ENCODE measurements at regions not wholly inside any gene's neighbourhood (a gene's known extent, or its start where the extent isn't known, plus 50 kb on each side); places are given as distances from the start of the nearest gene placed in this dataset.

GRCh38 chr6:90953405-90954161 lies 366.7 kb upstream of the MAP3K7 start:
- H3K27me3 Mint-ChIP-seq (ENCODE audit: low read depth) = no peaks in the 10 kb centered on the region
- Histone ChIP-seq H2BK20ac (ENCODE audit: low read depth, low read length, poor library complexity, severe bottlenecking) (no peak overlapping the region), H3K23me2 (ENCODE audit: insufficient read length, low read depth, low read length, poor library complexity, severe bottlenecking) (no peaks in the 10 kb centered on the region), H3K4ac (ENCODE audit: low read depth, low read length) (no peak overlapping the region), H4K5ac (ENCODE audit: insufficient read length, low read depth, low read length) (no peak overlapping the region), H3K23ac (ENCODE audit: insufficient read length, low read depth, low read length) (no peak overlapping the region), H2AK5ac (ENCODE audit: insufficient read length, low read length) (no peak overlapping the region), H3K27ac (ENCODE audit: insufficient read length, low read depth, low read length) (no peak overlapping the region), H4K8ac (replicated peaks; ENCODE audit: insufficient read length, low read depth, low read length) (no peak overlapping the region), H2BK15ac (ENCODE audit: low read depth, low read length) (no peak overlapping the region), H3K4me1 (ENCODE audit: insufficient read depth, low read length) (no peaks in the 10 kb centered on the region), H4K20me1 (ENCODE audit: control insufficient read depth, insufficient read depth, insufficient read length) (no peaks in the 10 kb centered on the region), H4K91ac (ENCODE audit: insufficient read length, low read depth, low read length) (no peak overlapping the region), H2AFZ (ENCODE audit: low read length) (no peak overlapping the region), H3K79me2 (ENCODE audit: insufficient read depth, low read length) (no peaks in the 10 kb centered on the region), H3K14ac (ENCODE audit: insufficient read depth, low read length) (no peak overlapping the region), H3K79me1 (ENCODE audit: insufficient read depth, low read depth, low read length, poor library complexity, severe bottlenecking) (no peaks in the 10 kb centered on the region), H3T11ph (ENCODE audit: low read length) (no peak overlapping the region), H2BK5ac (ENCODE audit: insufficient read length, low read length) (no peak overlapping the region), H3K27me3 (ENCODE audit: insufficient read depth, low read length) (no peaks in the 10 kb centered on the region), H2BK120ac (ENCODE audit: low read depth, low read length, poor library complexity, severe bottlenecking) (no peak overlapping the region), H3K18ac (ENCODE audit: insufficient read length, low read depth, low read length) (no peak overlapping the region), H3K56ac (ENCODE audit: insufficient read length, low read depth, low read length) (no peak overlapping the region), H3K9ac (ENCODE audit: extremely low read depth, insufficient read length, low read length) (no peak overlapping the region), H2BK12ac (ENCODE audit: insufficient read length, low read depth, low read length) (no peak overlapping the region), H3K9me3 (ENCODE audit: control insufficient read depth, low read depth, low read length) (no peaks in the 10 kb centered on the region), H3K4me2 (ENCODE audit: insufficient read depth, insufficient read length, low read length) (no peak overlapping the region)
- peaks cover 3% of the 10 kb centered on the region in 2 experiments; a peak in 1 of 5 replicates for H3K9me3 Mint-ChIP-seq
- no peak overlapping the region for H3K27ac Mint-ChIP-seq
- peaks cover 3 to 4% of the 10 kb centered on the region in 2 experiments for H3K4me1 Mint-ChIP-seq
- H3K36me3 Mint-ChIP-seq (ENCODE audit: insufficient read depth in 1 of 3, low read depth in 3 of 3) = peaks cover 0 to 2% (median 0%) of the 10 kb centered on the region in 3 experiments; a peak in 2 of 7 replicates
- H3K4me3 Mint-ChIP-seq = no peak overlapping the region
- DNase-seq = no peak
- no peak for TF ChIP-seq CTCF (conservative IDR thresholded peaks at IDR 0.05)

All from H9 (cell line).